ENCODE measurements at regions not wholly inside any gene's neighbourhood (a gene's known extent, or its start where the extent isn't known, plus 50 kb on each side); places are given as distances from the start of the nearest gene placed in this dataset.
"Not testable (repeated sequence)": the region's sequence is repeated elsewhere in the genome, so short reads cannot be mapped to it uniquely, and the experiment has no call there.

DNA sequence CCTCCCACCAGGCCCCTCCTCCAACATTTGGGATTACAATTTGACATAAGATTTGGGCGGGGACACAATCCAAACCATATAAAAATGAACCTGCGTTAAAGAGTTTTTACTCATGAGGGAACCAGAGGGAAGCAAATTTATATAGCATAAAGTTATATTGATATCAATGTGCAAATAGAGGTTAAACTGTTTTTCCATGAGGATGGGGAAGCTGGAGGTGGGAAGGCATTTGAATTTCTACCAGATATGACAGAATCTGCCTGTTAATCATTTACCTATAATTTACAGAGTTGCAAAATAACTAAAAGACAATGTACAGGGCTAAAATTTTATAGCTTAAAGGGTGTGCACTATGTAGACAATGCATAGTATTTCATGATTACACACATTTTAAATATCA, 322.0 kb upstream of the FKBP1C start:
- DNase-seq (ENCODE audit: low spot score), result no peak

DNA sequence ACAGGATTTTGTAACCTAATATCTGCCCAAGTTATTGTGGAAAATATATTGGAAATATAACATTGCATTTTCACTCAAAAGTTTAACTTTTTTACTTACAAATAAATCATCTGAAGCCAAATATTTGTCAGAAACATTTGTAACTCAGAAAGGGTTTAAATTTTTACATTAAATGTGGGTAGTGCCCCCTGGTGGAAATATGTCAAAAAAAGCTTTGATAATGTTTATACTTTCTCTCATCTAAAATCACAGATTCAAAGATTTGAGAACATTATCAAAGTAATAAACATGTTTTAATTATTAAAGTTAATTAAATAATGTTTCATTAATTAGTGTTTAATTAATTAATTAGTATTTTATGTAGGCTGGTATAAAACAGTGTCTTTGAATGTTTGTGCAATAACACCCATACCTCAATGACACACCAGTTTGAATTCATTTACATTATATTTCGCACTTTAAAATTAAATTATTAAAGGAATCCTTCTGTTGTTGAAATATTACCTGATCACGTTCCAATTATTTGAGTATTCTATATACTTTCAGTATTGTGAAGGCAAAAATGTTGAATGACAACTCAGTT, 320.1 kb upstream of the FKBP1C start:
- DNase-seq (ENCODE audit: low spot score), result no peak

- no peak for DNase-seq (ENCODE audit: low spot score)
Observed at GRCh38 chr6:62894114-62894513, 317.2 kb upstream of the FKBP1C start.

DNA sequence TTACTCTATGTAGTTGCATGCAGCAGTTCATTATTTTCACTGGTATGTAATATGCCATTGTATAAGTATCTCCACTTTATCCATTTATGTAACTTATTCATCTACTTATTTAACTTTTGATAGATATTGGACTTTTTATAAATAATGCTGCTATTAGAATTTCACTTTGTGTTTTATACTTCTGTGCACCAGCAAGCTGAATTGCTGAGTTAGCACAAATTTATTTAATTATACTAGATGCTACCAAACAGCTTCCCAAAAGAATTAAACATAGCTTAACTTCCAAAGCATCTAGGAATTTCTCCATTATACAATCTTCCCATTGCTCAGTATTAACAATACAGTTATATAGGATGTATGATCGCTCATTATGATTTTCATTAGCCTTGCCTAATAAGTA, 308.0 kb upstream of the FKBP1C start:
- no peak for DNase-seq (ENCODE audit: low spot score)

- no peak for DNase-seq (ENCODE audit: low spot score)
Observed at GRCh38 chr6:62904687-62905086, 306.6 kb upstream of the FKBP1C start.

GRCh38 chr6:62914530-62914929, 296.7 kb upstream of the FKBP1C start:
- no peak for DNase-seq (ENCODE audit: low spot score)

DNA sequence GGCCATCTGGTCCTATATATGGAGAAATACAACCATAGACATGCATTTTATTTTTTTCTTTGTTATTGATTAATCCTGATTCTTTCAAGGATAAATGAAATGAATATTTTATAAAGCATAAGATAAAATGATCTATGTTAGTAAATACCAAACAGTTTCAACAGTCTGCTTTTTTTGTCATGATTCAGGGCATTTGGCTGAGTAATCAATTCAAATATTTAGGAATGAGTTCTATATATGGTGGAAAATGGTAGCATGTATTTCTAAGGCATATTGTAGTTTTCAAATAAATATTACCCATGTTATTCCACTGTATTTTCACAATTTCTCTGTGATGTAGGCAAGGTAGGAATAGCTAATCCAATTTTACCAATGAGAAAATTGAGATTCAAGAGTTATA, 287.5 kb upstream of the FKBP1C start:
- no peak for DNase-seq (ENCODE audit: low spot score)

DNA sequence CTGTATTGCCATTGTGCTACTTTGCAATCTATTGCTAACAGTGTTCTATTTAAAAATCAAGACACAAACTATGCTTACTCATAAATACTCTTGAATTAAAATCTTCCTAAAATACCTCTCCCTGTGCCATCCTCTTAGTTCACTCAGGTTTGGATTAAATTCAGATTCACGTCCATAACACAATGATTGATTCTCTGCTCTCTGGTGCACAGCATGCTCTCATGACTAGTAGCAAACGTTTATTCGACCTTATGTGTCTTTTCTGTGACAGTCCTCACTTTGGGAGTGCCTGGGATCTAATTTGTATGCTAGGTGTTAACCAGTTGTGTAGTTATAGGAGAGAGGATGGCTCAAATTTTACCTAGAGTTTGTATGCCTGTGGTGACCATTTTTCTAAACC, 270.4 kb upstream of the FKBP1C start:
- DNase-seq (ENCODE audit: low spot score), result no peak

- DNase-seq (ENCODE audit: low spot score), result no peak
Observed at GRCh38 chr6:62942000-62942399, 269.3 kb upstream of the FKBP1C start.

- DNase-seq (ENCODE audit: low spot score), result no peak
Observed at GRCh38 chr6:62968834-62969233, 242.4 kb upstream of the FKBP1C start.

DNA sequence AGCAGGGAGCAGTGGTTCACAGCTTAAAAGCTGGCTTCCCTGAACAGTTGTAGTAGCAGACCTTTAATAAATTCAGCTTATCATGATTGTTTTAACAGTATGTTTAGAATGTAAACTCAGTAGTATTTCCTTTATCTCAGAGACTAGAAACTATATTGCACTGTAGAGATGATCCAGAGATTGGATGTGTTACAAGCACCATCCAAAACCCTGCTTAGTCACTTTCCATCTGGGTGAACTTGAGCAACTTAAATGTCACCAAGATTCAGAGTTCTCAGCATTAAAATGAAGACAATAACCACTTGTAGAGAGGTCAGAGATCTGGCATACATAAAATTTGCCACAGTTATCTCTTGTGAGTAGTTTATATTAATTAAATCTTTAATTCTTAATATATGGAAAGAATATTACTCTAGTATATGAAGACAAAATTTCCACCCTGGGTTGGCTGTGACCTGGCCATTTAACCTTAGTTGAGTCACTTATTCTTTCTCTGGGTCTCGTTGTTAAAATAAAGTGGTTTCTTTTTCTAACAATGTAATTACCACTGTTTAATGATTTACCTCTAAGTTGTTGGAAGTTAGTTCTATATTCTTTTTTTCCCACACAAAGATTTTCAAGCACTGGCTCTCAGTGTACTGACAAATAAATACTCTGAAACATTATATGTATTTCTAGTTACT, 239.2 kb upstream of the FKBP1C start:
- no peak for DNase-seq (ENCODE audit: low spot score)

DNA sequence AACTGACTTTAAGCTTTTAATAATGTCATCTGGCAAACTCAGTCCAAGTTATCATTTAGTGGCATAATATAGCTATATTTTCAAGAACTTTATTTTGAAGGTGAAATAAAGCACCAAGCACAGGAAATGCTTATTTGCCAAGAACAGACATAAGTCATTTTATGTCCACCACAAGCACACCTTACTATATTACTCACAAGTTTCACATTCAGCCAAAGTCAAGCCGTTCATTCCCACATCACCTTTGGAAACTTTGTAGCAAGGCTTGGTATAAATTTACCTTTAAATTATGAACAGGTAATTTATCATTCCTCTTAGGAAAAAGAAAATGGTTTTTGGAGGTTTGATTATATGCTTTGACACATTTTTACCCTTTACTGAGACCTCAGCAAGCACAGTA, 236.8 kb upstream of the FKBP1C start:
- no peak for DNase-seq (ENCODE audit: low spot score)

DNA sequence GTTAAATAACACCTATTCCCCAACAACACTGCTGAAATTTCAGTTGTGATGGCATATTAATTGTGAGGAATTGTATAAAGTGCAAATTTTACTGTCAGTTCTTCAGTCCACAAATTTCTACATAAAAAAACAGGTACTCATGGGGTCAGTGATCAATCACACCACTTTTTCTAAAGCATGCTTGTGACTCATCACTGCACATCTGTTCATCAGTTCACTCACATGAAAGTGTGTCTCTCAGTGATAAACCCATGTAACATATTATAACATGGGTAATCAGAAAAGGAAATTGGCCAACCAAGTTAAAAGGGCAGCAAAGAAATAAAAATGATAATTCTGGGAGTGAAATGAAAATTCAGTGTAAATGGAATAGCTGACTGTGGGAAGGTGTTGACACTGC, 234.7 kb upstream of the FKBP1C start:
- DNase-seq (ENCODE audit: low spot score), result no peak

DNA sequence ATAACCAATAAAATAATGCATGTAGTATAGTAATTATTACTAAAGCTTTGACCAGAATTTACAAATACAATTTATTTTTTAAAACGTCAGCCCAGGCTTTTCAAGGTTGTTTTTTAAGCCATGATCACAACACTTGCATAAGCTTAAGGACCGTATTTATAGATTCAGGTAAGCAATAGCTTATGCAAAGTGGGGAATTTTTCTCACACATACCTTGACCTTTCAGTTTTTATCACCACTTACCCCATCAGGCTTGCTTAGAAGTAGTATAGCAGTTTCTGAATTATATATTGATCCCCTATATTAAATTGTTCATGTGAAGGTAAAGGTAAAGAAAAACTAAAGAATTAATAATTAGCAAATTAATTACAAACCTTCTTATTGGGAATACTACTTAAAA, 232.3 kb upstream of the FKBP1C start:
- no peak for DNase-seq (ENCODE audit: low spot score)

- no peak for DNase-seq (ENCODE audit: low spot score)
Observed at GRCh38 chr6:62980093-62980492, 231.2 kb upstream of the FKBP1C start.

DNA sequence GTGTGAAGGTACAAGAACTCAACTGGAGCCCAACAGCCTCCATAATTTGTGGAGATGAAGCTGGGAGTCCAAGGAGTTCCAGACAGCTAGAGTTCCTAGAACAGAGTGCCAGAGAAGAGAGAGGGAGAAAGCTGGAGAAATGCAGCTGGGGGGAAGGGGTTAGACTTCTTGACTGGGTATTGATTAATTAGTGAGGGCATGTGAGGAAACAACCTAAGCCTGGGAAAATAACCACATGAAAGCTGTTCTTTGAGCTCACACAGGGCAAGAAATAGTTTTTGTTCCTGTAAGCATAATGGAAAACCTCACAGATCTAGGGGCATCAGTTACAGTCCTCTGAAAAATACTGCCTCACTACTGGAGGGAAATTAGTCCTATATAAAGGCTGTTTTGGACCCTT, 230.5 kb upstream of the FKBP1C start:
- DNase-seq (ENCODE audit: low spot score), result no peak

DNA sequence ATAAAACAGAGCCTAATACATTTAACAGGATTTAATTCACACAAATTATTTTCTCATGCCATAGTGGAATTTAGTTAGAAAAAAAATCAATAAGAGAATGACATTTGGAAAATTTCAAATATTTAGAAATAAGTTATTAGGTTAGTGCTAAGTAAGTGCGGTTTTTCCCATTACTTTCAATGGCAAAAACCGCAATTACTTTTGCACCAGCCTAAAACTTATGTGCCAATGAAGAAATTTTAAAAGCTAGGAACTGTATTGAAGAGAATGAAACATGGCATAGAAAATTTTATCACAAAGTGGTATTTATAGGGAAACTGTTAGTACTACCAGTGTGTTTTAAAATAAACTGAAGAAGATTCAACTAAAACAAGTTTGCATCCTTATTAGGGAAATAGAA, 228.3 kb upstream of the FKBP1C start:
- no peak for DNase-seq (ENCODE audit: low spot score)

GRCh38 chr6:62991696-62992095, 219.6 kb upstream of the FKBP1C start:
- not testable (repeated sequence) for DNase-seq (ENCODE audit: low spot score)

- DNase-seq (ENCODE audit: low spot score), result no peak
Observed at GRCh38 chr6:62993951-62994350, 217.3 kb upstream of the FKBP1C start.

GRCh38 chr6:62998022-62998421, 213.2 kb upstream of the FKBP1C start:
- DNase-seq (ENCODE audit: low spot score), result no peak

DNA sequence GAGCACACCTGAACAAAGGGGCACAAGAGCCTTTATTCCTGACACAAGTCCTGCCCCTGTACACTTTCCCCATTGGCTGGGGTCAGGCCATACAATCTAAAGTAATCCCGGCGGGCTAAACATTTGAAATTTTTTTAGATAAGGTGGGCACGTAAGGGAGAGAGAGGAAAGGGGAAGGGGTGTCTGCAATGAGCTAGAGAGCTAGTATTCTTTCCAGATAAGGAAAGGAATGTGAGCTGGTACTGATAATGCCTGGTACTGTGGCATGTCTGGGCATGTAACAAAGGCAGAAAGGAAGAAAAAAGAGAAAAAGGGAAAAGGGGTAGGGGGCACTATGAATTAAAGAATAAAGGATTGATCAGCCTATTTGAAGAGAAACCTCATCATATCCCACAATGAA, 212.0 kb upstream of the FKBP1C start:
- DNase-seq (ENCODE audit: low spot score), result not testable (repeated sequence)

GRCh38 chr6:62999796-63000195, 211.5 kb upstream of the FKBP1C start:
- no peak for DNase-seq (ENCODE audit: low spot score)

DNA sequence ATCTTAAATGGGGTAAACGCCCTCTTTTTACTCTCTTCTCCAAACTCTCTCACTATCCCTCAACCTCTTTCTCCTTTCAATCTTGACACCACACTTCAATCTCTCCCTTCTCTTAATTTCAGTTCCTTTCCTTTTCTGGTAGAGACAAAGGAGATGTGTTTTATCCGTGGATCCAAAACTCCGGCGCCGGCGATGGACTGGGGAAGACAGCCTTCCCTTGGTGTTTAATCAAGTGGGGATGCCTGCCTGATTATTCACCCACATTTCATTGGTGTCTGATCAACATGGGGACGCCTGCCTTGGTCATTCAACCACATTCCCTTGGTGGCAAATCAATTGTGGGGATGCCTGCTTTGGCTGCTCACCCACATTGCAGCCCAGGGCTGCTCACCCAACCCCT, 205.3 kb upstream of the FKBP1C start:
- not testable (repeated sequence) for DNase-seq (ENCODE audit: low spot score)

DNA sequence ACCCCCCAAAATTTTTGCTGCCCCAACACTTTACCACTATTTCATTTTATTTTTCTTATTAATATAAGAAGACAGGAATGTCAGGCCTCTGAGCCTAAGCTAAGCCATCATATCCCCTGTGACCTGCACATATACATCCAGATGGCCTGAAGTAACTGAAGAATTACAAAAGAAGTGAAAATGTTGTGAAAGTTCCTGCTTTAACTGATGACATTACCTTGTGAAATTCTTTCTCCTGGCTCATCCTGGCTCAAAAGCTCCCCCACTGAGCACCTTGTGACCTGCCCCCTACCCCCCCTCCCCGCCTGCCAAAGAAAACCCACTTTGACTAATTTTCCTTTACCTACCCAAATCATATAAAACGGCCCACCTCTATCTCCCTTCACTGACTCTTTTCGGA, 200.3 kb upstream of the FKBP1C start:
- not testable (repeated sequence) for DNase-seq (ENCODE audit: low spot score)

Measured in D341Med (cell line).